ENCODE measurements at regions not wholly inside any gene's neighbourhood (a gene's known extent, or its start where the extent isn't known, plus 50 kb on each side); places are given as distances from the start of the nearest gene placed in this dataset.

DNA sequence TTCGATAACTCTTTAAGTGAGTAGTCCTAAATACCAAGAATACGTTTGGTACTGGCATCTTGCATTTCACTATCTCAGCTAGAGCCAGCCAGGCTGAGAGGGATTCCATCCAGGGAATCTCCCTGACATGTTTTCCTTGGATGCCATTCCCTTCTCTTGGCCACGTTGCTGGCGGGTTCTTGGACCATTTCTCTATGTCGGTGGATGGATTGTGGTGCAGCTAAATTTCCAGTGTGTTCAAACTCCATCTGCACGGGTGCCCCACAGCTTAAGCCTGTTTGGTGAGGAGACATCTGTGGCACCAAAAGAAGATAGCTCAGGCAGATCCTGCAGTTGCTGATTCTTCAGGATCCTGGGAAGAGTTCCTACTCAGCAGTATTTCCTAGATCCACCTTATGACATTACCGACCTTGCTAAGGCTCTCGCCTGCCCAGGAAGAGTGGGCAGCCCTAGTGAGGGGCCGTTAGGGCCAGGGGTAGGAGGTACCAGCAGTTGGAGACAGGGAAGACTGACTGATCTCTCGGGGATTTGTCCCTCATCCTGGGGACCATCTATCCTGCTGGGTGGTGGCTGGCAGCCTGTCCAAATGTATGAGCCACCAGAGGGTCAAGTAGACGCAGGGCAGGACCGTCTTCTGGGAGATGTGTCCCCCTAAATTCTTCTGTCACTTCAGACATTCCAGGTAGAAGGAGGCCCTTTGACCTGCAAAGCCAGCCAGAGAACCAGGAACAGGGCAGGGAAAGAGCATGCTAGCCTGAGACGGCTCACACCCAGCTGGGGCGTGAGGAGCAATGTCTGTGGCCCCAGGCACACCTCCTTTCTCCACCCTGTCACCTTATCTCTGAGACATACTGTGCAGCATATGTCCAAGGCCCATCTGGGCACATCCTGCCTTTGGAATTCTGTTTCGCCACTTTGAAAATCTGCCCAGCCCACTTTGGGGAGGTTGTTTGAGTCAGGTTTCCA lies 72.6 kb upstream of the CAPRIN2 start:
- Mint-ChIP-seq H3K9me3 (peaks cover 0 to 7% (median 0%) of the 10 kb centered on the region in 7 donors), H3K36me3 (no peaks in the 10 kb centered on the region), H3K27ac (no peak overlapping the region), H3K27me3 (peaks cover 41% of the 10 kb centered on the region), H3K4me1 (peaks cover 0 to 11% (median 6%) of the 10 kb centered on the region in 4 donors), H3K4me3 (no peak overlapping the region)
- H3K36me3 ChIP-seq (ENCODE audit: control insufficient read depth, insufficient read depth, low read length): no peaks in the 10 kb centered on the region
- no peaks in the 10 kb centered on the region for H3K9me3 ChIP-seq (ENCODE audit: control insufficient read depth in 2 of 2, low read length in 2 of 2)
- H3K27me3 ChIP-seq (ENCODE audit: control insufficient read depth, insufficient read depth, low read length): peaks cover 10% of the 10 kb centered on the region
- ATAC-seq (ENCODE audit: low read depth in 2 of 2) (no peak), DNase-seq (no peak)
- peaks cover 11% of the 10 kb centered on the region for H3K4me1 ChIP-seq (ENCODE audit: control insufficient read depth, insufficient read depth, low read length, poor library complexity, severe bottlenecking)
- no peak overlapping the region for H3K27ac ChIP-seq (ENCODE audit: insufficient read depth, low read length, poor library complexity, severe bottlenecking)
- H3K4me3 ChIP-seq (ENCODE audit: low read depth, low read length): no peak overlapping the region

DNA sequence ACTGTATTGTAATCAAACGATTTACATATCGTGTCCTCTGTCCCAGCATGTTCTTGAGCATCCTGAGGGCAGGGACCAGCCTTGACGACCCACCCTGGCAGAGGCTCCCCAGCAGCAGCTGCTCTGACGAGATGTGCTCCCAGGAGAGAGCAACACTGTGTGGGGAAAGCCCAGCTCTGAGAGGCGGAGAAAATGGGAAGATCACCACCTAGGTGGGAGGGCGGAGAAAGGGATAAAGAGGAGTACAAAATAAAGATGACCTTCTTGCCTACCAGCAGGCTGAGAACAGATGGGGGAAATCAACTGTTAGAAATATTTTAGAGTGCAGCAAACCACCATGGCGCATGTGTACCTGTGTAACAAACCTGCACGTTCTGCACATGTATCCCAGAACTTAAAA lies 71.5 kb upstream of the CAPRIN2 start:
- H3K27me3 ChIP-seq (ENCODE audit: control insufficient read depth, insufficient read depth, low read length): peaks cover 15% of the 10 kb centered on the region
- Mint-ChIP-seq H3K36me3 (no peaks in the 10 kb centered on the region), H3K4me1 (peaks cover 5 to 17% (median 11%) of the 10 kb centered on the region in 4 donors), H3K27ac (no peak overlapping the region), H3K9me3 (peaks cover 0 to 6% (median 0%) of the 10 kb centered on the region in 7 donors), H3K4me3 (no peak overlapping the region), H3K27me3 (peaks cover 52% of the 10 kb centered on the region)
- H3K36me3 ChIP-seq (ENCODE audit: control insufficient read depth, insufficient read depth, low read length): no peaks in the 10 kb centered on the region
- no peaks in the 10 kb centered on the region for H3K9me3 ChIP-seq (ENCODE audit: control insufficient read depth in 2 of 2, low read length in 2 of 2)
- no peak for DNase-seq
- H3K4me3 ChIP-seq (ENCODE audit: low read depth, low read length): no peak overlapping the region
- ATAC-seq (ENCODE audit: low read depth in 2 of 2): no peak
- H3K4me1 ChIP-seq (ENCODE audit: control insufficient read depth, insufficient read depth, low read length, poor library complexity, severe bottlenecking): peaks cover 13% of the 10 kb centered on the region
- no peak overlapping the region for H3K27ac ChIP-seq (ENCODE audit: insufficient read depth, low read length, poor library complexity, severe bottlenecking)

DNA sequence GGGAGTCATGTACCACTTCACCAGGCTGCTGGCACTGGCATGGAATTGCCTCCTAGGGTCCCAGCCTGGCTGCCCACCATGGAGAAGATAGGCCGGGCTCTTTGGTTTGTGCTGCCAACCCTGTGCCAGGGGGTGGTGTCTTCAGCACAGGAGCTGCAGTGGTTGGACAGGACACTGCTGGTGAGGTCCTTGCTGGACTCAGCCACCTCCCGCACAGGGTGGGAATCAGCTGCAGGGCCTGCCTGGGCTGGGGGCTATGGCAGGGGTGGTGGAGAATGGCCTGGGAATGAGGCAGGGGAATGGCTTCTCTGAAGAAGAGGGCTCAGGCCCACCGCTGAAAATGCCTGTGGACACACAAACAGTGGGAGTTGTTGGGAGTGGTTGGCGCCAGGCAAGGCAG lies 70.6 kb upstream of the CAPRIN2 start:
- Histone ChIP-seq H3K4me1 (ENCODE audit: control insufficient read depth, insufficient read depth, low read length, poor library complexity, severe bottlenecking) (peaks cover 13% of the 10 kb centered on the region), H3K27ac (ENCODE audit: insufficient read depth, low read length, poor library complexity, severe bottlenecking) (no peak overlapping the region), H3K27me3 (ENCODE audit: control insufficient read depth, insufficient read depth, low read length) (peaks cover 19% of the 10 kb centered on the region), H3K4me3 (ENCODE audit: low read depth, low read length) (no peak overlapping the region), H3K9me3 (ENCODE audit: control insufficient read depth in 2 of 2, low read length in 2 of 2) (no peaks in the 10 kb centered on the region), H3K36me3 (ENCODE audit: control insufficient read depth, insufficient read depth, low read length) (no peaks in the 10 kb centered on the region)
- Mint-ChIP-seq H3K27me3 (peaks cover 62% of the 10 kb centered on the region), H3K4me1 (peaks cover 5 to 17% (median 11%) of the 10 kb centered on the region in 4 donors), H3K27ac (no peak overlapping the region), H3K9me3 (peaks cover 0 to 6% (median 0%) of the 10 kb centered on the region in 7 donors), H3K36me3 (no peaks in the 10 kb centered on the region), H3K4me3 (no peak overlapping the region)
- DNase-seq (no peak), ATAC-seq (ENCODE audit: low read depth in 2 of 2) (no peak)

DNA sequence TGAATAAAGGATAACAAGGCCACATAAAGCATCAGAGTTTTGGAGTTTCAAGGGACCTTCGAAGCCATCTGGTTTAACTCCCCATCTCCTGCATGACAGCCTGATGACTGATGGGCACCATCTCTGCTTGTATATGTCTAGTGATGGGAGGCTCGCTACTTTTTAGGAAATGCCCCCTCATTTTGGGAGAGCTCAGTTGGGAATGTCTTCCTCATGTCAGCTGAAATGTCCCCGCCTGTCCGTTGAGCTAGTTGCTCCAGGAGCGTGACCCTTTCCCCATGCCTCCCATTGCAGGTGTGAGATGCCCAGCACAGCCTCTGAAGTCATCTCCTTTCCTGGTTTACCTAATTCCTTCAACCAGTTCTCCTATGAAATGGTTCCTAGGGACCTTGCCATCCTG lies 69.6 kb upstream of the CAPRIN2 start:
- no peaks in the 10 kb centered on the region for H3K9me3 ChIP-seq (ENCODE audit: control insufficient read depth in 2 of 2, low read length in 2 of 2)
- DNase-seq (no peak), ATAC-seq (ENCODE audit: low read depth in 2 of 2) (no peak)
- H3K36me3 ChIP-seq (ENCODE audit: control insufficient read depth, insufficient read depth, low read length): no peaks in the 10 kb centered on the region
- H3K4me3 ChIP-seq (ENCODE audit: low read depth, low read length): no peak overlapping the region
- Mint-ChIP-seq H3K4me3 (peak overlapping the region in 2 of 4 donors; percentile 25 to 34), H3K27ac (peak overlapping the region in 1 of 3 donors; percentile 4), H3K4me1 (peaks cover 5 to 17% (median 11%) of the 10 kb centered on the region in 4 donors), H3K27me3 (peaks cover 62% of the 10 kb centered on the region), H3K36me3 (no peaks in the 10 kb centered on the region), H3K9me3 (peaks cover 0 to 3% (median 0%) of the 10 kb centered on the region in 7 donors)
- H3K27me3 ChIP-seq (ENCODE audit: control insufficient read depth, insufficient read depth, low read length): peaks cover 23% of the 10 kb centered on the region
- peaks cover 13% of the 10 kb centered on the region for H3K4me1 ChIP-seq (ENCODE audit: control insufficient read depth, insufficient read depth, low read length, poor library complexity, severe bottlenecking)
- no peak overlapping the region for H3K27ac ChIP-seq (ENCODE audit: insufficient read depth, low read length, poor library complexity, severe bottlenecking)

DNA sequence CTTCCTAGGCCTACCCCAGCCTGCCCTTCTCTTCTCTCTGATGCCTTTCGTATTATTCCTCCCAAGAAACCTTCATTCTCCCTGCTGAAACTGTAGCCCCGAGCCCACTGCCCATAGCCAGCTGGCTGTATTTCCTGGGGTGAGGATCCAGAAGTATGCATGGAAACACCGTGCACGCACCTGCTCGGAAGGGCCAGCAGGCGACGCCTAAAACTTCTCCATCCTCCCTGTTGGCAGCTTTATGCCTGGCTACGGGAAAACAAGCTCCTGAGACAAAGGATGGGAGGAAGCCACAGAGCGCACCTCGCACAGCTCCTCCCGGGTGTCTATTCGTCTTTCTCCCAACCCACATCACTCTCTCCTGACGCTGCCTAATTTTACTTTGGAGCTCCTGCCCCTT lies 69.0 kb upstream of the CAPRIN2 start:
- H3K4me1 ChIP-seq (ENCODE audit: control insufficient read depth, insufficient read depth, low read length, poor library complexity, severe bottlenecking): peaks cover 13% of the 10 kb centered on the region
- H3K4me3 Mint-ChIP-seq: peak overlapping the region in 3 of 4 donors; percentile 27 to 88 (median 34)
- peak overlapping the region in 1 of 3 donors; percentile 4 for H3K27ac Mint-ChIP-seq
- H3K4me1 Mint-ChIP-seq: peaks cover 5 to 17% (median 11%) of the 10 kb centered on the region in 4 donors
- H3K9me3 ChIP-seq (ENCODE audit: control insufficient read depth in 2 of 2, low read length in 2 of 2): no peaks in the 10 kb centered on the region
- no peak overlapping the region for H3K27ac ChIP-seq (ENCODE audit: insufficient read depth, low read length, poor library complexity, severe bottlenecking)
- no peaks in the 10 kb centered on the region for H3K36me3 Mint-ChIP-seq
- ATAC-seq (ENCODE audit: low read depth in 2 of 2) (no peak), DNase-seq (no peak)
- H3K36me3 ChIP-seq (ENCODE audit: control insufficient read depth, insufficient read depth, low read length): no peaks in the 10 kb centered on the region
- H3K27me3 ChIP-seq (ENCODE audit: control insufficient read depth, insufficient read depth, low read length): peaks cover 26% of the 10 kb centered on the region
- H3K9me3 Mint-ChIP-seq: peaks cover 0 to 3% (median 0%) of the 10 kb centered on the region in 7 donors
- H3K27me3 Mint-ChIP-seq: peaks cover 63% of the 10 kb centered on the region
- H3K4me3 ChIP-seq (ENCODE audit: low read depth, low read length): no peak overlapping the region

DNA sequence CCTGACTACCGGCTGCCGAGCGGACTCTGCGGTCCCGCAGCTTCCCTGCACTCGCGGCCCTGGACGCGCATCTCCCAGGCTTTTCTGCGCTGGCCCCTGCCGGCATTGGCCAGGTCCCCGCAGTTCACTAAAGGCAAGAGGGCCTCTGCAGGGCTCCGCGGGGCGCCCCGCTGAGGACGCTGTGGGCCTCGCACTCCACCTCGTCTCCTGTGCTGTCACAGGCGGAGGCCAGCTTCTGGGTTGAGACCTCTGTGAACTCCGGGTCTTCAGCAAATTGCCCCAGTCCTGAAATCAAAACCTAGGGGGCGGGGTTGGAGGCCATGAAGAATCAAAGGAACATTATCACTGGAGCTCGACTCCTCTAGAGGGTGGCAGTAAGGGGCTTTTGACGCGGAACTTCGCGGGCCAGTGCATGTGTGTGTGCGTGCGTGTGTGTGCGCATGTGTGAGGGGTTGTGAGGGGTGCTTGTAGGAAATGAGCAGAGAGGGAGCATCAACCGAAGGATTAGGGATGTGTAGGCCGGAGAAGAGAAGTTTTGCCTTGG lies 68.5 kb upstream of the CAPRIN2 start:
- Mint-ChIP-seq H3K27ac (no peak overlapping the region), H3K9me3 (peaks cover 0 to 3% (median 0%) of the 10 kb centered on the region in 7 donors), H3K36me3 (no peaks in the 10 kb centered on the region), H3K4me3 (peak overlapping the region; percentile 7 to 88 (median 82)), H3K27me3 (peaks cover 68% of the 10 kb centered on the region), H3K4me1 (peaks cover 5 to 17% (median 11%) of the 10 kb centered on the region in 4 donors)
- ATAC-seq (ENCODE audit: low read depth in 2 of 2) (peak; percentile 57 to 58), DNase-seq (peak in 2 of 3 donors; percentile 14 to 31)
- H3K4me3 ChIP-seq (ENCODE audit: low read depth, low read length): peak overlapping the region; percentile 26
- H3K27ac ChIP-seq (ENCODE audit: insufficient read depth, low read length, poor library complexity, severe bottlenecking): no peak overlapping the region
- H3K4me1 ChIP-seq (ENCODE audit: control insufficient read depth, insufficient read depth, low read length, poor library complexity, severe bottlenecking): peaks cover 13% of the 10 kb centered on the region
- H3K27me3 ChIP-seq (ENCODE audit: control insufficient read depth, insufficient read depth, low read length): peaks cover 28% of the 10 kb centered on the region
- H3K9me3 ChIP-seq (ENCODE audit: control insufficient read depth in 2 of 2, low read length in 2 of 2): no peaks in the 10 kb centered on the region
- no peaks in the 10 kb centered on the region for H3K36me3 ChIP-seq (ENCODE audit: control insufficient read depth, insufficient read depth, low read length)

DNA sequence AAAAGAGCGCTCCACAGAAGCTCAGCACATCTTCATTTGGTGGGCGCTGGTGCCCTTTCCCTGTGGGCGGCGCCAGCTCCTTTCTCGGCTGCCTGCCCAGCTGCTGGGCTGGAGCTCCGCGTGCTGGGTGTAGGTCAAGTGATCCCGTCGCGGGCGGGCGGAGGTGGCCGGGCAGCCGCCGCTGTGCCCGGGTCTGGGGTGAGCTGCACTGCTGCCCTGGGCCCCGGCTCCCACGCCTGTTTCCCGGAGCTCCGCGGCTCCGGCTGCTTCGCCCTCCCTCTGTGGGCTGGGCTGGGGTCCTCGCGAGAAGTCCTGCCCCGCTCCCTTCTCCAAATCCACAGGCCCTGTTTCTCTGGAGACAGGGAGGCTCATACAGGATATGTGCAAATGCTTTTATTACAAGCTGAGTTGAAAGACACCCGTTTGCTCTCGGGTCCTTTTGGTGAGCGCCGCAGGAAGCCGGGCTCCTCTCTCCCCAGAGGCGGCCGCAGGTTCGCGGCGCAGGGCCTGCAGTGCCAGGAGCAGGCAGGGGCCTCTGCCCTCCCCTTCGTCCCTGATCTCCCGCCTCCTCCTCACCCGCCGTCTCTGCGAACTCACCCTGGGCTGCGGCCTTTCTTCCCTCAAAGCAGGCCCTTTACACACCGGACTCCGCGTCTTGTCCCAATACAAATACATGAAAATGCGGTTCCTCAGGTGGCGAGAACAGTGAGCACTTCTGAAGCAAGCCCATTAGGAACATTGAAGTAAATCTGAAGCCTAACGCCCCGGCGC lies 67.8 kb upstream of the CAPRIN2 start:
- Histone ChIP-seq H3K27ac (ENCODE audit: insufficient read depth, low read length, poor library complexity, severe bottlenecking) (no peak overlapping the region), H3K36me3 (ENCODE audit: control insufficient read depth, insufficient read depth, low read length) (no peaks in the 10 kb centered on the region), H3K4me1 (ENCODE audit: control insufficient read depth, insufficient read depth, low read length, poor library complexity, severe bottlenecking) (peaks cover 13% of the 10 kb centered on the region), H3K9me3 (ENCODE audit: control insufficient read depth in 2 of 2, low read length in 2 of 2) (no peaks in the 10 kb centered on the region), H3K27me3 (ENCODE audit: control insufficient read depth, insufficient read depth, low read length) (peaks cover 30% of the 10 kb centered on the region), H3K4me3 (ENCODE audit: low read depth, low read length) (peak overlapping the region; percentile 26)
- H3K4me3 Mint-ChIP-seq: peak overlapping the region; percentile 79 to 89 (median 86)
- H3K36me3 Mint-ChIP-seq: no peaks in the 10 kb centered on the region
- H3K27me3 Mint-ChIP-seq: peaks cover 72% of the 10 kb centered on the region
- no peak overlapping the region for H3K27ac Mint-ChIP-seq
- ATAC-seq (ENCODE audit: low read depth in 2 of 2) (peak; percentile 52 to 61), DNase-seq (peak in 2 of 3 donors; percentile 16 to 46)
- peaks cover 5 to 17% (median 11%) of the 10 kb centered on the region in 4 donors for H3K4me1 Mint-ChIP-seq
- H3K9me3 Mint-ChIP-seq: peaks cover 0 to 3% (median 0%) of the 10 kb centered on the region in 7 donors
